ENCODE measurements at regions not wholly inside any gene's neighbourhood (a gene's known extent, or its start where the extent isn't known, plus 50 kb on each side); places are given as distances from the start of the nearest gene placed in this dataset.

DNA sequence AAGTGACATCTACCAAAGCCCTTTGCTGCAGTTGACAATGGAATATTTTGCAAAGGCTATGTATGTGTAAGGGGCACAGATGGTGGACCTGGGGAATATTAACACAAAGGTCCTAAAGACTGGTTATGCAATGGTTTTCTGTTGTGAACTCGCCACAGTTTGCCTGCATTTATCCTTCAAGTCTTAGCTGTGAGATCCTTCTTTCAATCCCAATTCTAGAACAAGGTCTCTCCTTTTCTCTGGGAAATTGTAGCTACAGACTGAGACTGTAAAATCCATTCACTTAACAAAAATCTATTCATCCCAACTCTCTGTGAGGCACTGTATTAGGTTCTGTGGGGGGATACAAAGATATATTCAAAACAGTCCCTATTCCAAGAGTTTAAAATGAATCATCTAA, 250.4 kb downstream of the GPM6A start:
- no peak for DNase-seq (ENCODE audit: extremely low read depth, low read depth)
- TF ChIP-seq, protein P1, sequence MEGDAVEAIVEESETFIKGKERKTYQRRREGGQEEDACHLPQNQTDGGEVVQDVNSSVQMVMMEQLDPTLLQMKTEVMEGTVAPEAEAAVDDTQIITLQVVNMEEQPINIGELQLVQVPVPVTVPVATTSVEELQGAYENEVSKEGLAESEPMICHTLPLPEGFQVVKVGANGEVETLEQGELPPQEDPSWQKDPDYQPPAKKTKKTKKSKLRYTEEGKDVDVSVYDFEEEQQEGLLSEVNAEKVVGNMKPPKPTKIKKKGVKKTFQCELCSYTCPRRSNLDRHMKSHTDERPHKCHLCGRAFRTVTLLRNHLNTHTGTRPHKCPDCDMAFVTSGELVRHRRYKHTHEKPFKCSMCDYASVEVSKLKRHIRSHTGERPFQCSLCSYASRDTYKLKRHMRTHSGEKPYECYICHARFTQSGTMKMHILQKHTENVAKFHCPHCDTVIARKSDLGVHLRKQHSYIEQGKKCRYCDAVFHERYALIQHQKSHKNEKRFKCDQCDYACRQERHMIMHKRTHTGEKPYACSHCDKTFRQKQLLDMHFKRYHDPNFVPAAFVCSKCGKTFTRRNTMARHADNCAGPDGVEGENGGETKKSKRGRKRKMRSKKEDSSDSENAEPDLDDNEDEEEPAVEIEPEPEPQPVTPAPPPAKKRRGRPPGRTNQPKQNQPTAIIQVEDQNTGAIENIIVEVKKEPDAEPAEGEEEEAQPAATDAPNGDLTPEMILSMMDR (IDR thresholded peaks at IDR 0.05; ENCODE audit: low read depth, low read length, missing control alignments), result no peak

DNA sequence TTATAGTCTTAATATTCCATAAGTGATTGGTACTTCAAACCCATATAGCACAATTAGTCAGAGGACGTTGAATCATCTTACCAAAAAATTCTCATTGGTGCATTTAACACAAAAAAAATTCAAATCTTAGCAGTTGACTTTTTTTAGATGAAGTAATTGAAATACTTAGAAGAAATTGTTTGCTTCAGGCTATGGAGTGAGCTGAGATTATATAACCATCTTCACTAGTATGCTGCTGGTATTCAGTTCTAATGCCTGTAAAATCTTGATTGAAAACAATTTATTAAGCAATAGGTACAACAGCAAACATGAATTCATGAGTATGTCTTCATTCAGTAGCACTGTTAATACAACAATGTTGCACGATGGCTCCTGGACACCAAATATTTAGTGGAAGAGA, 250.0 kb downstream of the GPM6A start:
- DNase-seq (ENCODE audit: extremely low read depth, low read depth), result no peak
- TF ChIP-seq, protein P1 (IDR thresholded peaks at IDR 0.05; ENCODE audit: low read depth, low read length, missing control alignments), result no peak
- H3K4me3 ChIP-seq (replicated peaks; ENCODE audit: low read depth, low read length), result no peak overlapping the region

More for the DNA sequence above, 250.4 kb downstream of the GPM6A start:
- H3K4me3 ChIP-seq (replicated peaks; ENCODE audit: low read depth, low read length), result no peak overlapping the region

DNA sequence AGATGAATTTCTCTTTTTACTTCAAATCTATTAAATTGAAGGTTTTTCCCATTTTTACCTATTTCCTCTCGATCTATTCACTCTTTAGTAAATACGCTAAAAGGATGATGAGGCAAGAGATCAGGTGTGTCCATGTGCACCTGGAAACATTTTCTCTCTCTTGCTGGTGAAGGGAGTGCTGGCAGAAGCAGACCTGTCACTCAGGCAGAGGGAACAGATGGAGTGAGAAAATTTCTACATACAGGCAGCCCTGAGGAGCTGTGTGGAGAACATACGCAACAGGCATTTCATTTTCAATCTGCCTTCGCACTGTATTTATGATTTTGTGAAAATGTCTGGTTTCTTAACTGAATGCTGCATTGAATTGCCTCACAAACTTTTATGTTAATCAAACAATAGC, 249.5 kb downstream of the GPM6A start:
- TF ChIP-seq, protein P1 (IDR thresholded peaks at IDR 0.05; ENCODE audit: low read depth, low read length, missing control alignments), result no peak
- no peak for DNase-seq (ENCODE audit: extremely low read depth, low read depth)
- H3K4me3 ChIP-seq (replicated peaks; ENCODE audit: low read depth, low read length), result no peak overlapping the region
